Endothelial cell of umbilical vein (primary cell): ENCODE measurements at regions not wholly inside any gene's neighbourhood (a gene's known extent, or its start where the extent isn't known, plus 50 kb on each side); places are given as distances from the start of the nearest gene placed in this dataset.

Experiments
- CTCF ChIP-seq, 2 donors: IDR thresholded peaks; 1 replicate in 1 of 2; 2 replicates in 1 of 2; pipeline ENCODE4 v1.5.1; 2011; ENCODE audit warnings: low read length in 2 of 2, mild to moderate bottlenecking in 2 of 2, moderate library complexity in 2 of 2, control low read depth in 1 of 2, inconsistent platforms in 1 of 2, low read depth in 1 of 2; ENCODE audit not compliant: insufficient read depth in 1 of 2; ENCODE audit errors: extremely low read depth in 1 of 2
- MYC ChIP-seq: IDR thresholded peaks from one replicate; pipeline ENCODE4 v1.6.1; 2011; ENCODE audit warnings: mild to moderate bottlenecking, low read depth, low read length

- TF ChIP-seq CTCF (IDR thresholded peaks at IDR 0.05; ENCODE audit: extremely low read depth in 1 of 2, insufficient read depth in 1 of 2, low read depth in 1 of 2, low read length in 2 of 2) (no peak), MYC (no peak)
These were observed 241.4 kb downstream of the PHLDA1 start for GRCh38 chr12:75790219-75790618.
